ENCODE measurements at regions not wholly inside any gene's neighbourhood (a gene's known extent, or its start where the extent isn't known, plus 50 kb on each side); places are given as distances from the start of the nearest gene placed in this dataset.

DNA sequence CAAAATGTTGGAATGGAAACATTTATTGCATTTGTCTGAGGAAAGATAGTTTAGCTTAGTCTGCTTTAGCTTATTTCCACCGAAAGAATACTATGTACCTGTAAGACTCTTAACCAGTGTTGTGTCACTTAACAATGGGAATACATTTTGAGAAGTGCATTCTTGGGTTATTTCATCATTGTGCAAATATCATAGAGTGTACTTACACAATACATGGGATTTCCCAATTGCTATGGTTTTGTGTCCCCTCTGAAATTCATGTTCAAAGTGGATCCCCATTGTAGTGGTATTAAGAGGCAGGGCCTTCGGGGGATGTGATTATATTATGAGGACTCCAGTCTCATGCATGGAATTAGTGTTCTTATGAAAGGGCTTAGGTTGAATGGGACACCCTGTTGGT is 249.4 kb upstream of the UBE2E3 start:
- TF ChIP-seq, protein P1, sequence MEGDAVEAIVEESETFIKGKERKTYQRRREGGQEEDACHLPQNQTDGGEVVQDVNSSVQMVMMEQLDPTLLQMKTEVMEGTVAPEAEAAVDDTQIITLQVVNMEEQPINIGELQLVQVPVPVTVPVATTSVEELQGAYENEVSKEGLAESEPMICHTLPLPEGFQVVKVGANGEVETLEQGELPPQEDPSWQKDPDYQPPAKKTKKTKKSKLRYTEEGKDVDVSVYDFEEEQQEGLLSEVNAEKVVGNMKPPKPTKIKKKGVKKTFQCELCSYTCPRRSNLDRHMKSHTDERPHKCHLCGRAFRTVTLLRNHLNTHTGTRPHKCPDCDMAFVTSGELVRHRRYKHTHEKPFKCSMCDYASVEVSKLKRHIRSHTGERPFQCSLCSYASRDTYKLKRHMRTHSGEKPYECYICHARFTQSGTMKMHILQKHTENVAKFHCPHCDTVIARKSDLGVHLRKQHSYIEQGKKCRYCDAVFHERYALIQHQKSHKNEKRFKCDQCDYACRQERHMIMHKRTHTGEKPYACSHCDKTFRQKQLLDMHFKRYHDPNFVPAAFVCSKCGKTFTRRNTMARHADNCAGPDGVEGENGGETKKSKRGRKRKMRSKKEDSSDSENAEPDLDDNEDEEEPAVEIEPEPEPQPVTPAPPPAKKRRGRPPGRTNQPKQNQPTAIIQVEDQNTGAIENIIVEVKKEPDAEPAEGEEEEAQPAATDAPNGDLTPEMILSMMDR (conservative IDR thresholded peaks at IDR 0.05): no peak
- TF ChIP-seq EZH2 (IDR thresholded peaks at IDR 0.05; ENCODE audit: low read depth): no peak
